HG03432 (cell line): ENCODE measurements at regions not wholly inside any gene's neighbourhood (a gene's known extent, or its start where the extent isn't known, plus 50 kb on each side); places are given as distances from the start of the nearest gene placed in this dataset.

Experiments used
- ATAC-seq: cut with Tn5 transposase; IDR thresholded peaks from one replicate; pipeline ENCODE4 v1.9.1; 2021; ENCODE audit warnings: mild to moderate bottlenecking, moderate library complexity; ENCODE audit not compliant: unreplicated experiment

GRCh38 chr7:118075936-118076335 is 108.0 kb upstream of the LSM8 start:
- ATAC-seq = no peak

DNA sequence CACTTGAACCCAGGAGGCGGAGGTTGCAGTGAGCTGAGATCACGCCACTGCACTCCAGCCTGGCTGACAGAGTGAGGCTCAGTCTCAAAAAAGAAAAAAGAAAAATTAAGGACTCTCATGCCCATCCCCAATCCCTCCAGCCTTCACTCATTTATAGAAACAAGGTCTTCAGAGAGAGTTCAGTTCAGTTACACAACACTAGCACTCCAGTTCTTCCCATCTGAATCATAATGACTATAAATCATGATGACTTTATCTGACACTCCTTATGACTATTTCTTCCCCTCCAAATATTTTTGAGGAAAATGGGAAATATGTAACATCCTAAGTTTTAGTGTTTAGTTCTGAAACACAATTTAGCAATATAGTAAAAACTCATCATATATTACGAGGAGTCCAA is 107.4 kb upstream of the LSM8 start:
- ATAC-seq = no peak

DNA sequence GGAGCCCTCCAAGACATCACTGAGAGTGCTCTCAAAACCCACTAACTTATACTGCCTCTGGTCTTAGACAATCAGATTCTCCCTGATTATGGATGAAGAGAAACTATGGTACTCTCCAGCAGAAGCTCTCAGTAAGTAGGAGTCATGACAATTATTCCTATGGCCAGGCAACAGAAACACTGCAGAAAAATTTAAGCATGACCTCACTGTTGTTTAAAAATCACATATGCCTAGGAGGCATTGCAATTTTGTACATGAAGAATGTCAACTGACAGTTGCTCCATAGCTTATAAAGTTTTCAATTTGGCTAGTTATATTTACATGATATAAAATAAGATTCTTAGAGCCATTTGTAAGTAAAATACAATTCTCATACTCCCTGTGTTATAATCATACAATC is 105.9 kb upstream of the LSM8 start:
- no peak for ATAC-seq

DNA sequence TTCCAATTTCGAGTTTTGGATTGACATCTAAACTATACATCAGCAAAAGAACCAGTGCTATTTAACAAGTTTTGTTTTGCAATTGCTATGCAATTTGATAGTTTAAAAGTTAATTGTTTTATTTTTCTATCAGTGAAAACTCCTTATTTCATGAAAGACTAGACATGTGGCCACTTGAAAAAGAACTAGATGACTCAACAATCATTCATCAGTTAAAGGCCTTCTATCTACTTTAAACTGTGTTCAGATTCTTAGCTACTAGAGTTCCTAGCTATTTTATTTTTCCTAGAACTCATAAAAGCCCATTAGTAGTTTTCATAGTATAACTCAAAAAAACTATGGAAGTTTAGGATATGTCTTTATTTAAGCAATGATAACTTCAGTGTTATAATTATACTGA is 104.6 kb upstream of the LSM8 start:
- no peak for ATAC-seq

DNA sequence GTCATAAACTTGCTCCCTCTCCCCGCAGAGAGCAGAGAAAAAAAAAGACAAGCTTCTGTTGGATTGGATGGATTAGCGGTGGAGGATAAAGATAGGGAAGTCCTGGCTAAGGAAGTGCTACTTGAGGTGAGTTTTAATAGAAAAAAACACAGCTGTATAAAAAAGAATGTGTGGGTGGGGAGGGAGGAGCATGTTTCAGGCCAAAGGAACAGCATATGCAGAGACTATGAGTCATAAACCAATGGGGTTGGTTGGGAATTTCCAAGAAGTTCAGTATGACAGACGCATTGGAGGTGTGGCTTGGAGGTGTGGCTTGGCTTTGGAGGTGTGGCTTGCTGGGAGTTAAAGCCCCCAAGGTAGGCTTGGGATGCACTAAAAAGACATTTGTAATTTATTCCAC is 103.0 kb upstream of the LSM8 start:
- peak; percentile 97 for ATAC-seq

- no peak for ATAC-seq
Measured at GRCh38 chr7:118082506-118082905, 101.5 kb upstream of the LSM8 start.

GRCh38 chr7:118085000-118085399 is 99.0 kb upstream of the LSM8 start:
- ATAC-seq = no peak

- ATAC-seq = no peak
Measured at GRCh38 chr7:118087126-118087525, 96.8 kb upstream of the LSM8 start.

GRCh38 chr7:118094044-118094443 is 89.9 kb upstream of the LSM8 start:
- ATAC-seq = no peak

DNA sequence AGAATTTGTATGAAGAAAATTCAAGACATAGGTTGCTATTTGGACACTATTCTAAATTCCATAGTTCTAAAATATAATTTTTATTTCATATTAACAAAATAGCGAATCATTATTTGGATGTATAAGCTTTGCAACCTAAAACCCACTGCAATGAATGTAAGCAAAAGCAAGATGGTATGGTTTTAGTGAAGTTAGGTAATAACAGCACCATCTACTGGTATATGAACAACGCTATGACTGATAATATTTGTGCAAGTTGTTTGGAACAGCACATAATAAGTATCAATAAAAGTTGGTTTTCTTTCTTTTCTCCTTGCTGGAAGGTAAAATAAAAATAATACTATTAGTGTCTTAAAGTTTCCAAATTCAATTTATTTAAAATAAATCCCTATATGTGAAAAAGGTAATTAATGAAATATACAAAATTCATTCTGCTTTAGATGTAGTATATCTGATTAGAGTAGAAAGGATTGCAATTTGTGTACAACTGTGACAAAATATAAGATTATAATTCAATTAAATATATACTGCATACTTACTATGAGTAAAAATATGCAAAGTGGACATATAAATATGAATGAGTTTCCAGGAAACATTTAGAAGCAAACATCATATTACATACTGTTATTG is 79.0 kb upstream of the LSM8 start:
- ATAC-seq = peak; percentile 59

DNA sequence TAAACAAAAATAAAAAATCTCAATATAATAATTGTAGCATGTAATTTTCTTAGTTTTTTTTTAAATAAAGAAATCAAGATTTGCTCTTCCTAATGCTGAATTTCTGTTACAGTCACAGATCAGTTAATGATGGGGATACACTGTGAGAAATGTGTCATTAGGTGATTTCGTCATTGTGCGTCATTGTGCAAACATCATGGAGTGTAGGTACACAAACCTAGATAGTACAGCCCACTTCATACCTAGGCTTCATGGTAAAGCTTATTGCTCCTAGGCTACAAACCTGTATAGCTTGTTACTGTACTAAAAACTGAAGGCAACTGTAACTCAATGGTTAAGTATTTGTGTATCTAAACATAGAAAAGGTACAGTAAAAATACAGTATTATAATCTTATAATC is 74.4 kb upstream of the LSM8 start:
- ATAC-seq = no peak

DNA sequence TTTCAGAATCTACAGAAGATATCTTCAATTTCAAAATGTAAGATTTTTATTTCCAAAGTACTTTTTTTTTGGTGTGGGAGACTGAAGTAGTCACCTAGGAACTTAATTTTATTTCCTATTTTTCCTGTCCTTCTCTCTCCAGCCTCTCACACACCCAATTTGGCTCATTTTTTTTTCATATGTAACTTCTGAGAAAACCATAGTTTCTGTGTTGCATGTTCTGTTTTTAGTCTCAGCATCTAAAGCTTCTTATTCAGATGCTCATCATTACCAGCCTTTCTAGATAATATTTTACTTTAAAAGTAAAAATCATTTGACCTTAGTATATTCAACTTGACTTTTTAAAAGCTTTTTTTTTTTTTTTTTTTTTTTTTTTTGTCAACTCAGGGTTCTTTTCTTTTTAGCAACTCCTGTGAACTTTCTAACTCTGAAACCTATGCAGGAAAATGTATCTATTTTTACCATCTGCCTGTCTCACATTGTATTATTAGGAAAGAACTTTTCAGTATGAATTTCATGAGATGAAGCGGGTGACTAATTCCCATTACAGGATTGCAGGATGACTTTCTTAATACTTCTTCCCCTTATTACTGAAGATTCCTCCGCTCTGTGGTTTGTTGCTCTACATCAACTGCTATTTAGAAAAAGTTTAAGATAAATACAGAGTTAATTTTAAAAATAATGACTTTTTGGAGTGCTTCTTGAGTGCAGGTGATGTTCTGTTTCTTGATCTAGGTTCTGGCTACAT is 73.6 kb upstream of the LSM8 start:
- ATAC-seq = peak; percentile 50

DNA sequence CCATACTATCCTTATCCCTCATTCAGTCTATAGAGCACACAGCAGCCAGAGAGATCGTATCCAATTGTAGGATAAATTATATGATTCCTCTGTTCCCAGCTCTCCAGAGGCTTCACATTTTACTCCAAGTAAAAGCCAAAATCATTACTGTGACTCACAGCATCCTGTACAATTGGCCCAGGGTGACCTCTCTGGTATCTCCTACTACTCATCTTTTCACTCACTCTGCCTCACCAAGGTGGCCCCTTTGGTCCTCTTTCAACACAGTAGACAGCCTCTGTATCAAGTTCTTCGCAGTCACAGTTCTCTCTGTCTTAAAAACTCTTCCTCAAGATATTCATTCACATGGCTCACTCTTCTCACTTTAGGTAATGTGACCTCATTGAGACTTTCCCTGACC is 72.6 kb upstream of the LSM8 start:
- no peak for ATAC-seq

- no peak for ATAC-seq
Measured at GRCh38 chr7:118114175-118114574, 69.8 kb upstream of the LSM8 start.

- ATAC-seq = peak; percentile 78
Measured at GRCh38 chr7:118129041-118129795, 54.7 kb upstream of the LSM8 start.

DNA sequence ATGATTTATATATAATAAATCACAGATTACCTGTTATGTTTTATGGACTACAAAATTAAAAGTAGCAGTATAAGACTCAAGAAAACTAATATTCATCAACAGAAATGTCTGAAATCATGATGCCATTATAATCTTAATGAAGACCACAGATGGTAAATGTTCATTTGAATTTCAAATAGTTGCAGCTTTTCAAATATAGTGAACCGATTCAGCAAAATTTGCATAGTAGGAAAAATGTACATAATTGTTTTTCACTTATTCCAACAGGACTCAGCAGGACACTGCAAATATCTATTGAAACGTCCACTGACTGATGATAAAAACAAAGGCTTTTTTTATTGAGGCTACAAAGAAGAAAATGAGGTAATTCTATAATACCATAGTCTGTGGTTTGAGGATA is 51.2 kb upstream of the LSM8 start:
- ATAC-seq = no peak
